KMS-11 (cell line): ENCODE measurements at regions not wholly inside any gene's neighbourhood (a gene's known extent, or its start where the extent isn't known, plus 50 kb on each side); places are given as distances from the start of the nearest gene placed in this dataset.

ENCODE experiments used
- H2AFZ ChIP-seq: fragments of 200-600 bp; sonication (generic); 2 replicates; pipeline ENCODE4 v1.6.1; 2016; ENCODE audit warnings: antibody characterized with exemption, mixed run types, low read depth
- H3K27ac ChIP-seq: fragments of 200-600 bp; sonication (generic); 2 replicates; pipeline ENCODE4 v1.6.1; 2016; ENCODE audit warnings: mild to moderate bottlenecking, mixed run types
- H3K27me3 ChIP-seq: fragments of 200-600 bp; sonication (generic); 2 replicates; pipeline ENCODE4 v1.6.1; 2017; ENCODE audit warnings: mild to moderate bottlenecking, low read depth, mixed run types, moderate library complexity; ENCODE audit not compliant: insufficient read depth
- H3K36me3 ChIP-seq: fragments of 200-600 bp; sonication (generic); 2 replicates; pipeline ENCODE4 v1.6.1; 2017; ENCODE audit warnings: mild to moderate bottlenecking, mixed run types; ENCODE audit not compliant: insufficient read depth
- H3K4me1 ChIP-seq: fragments of 200-600 bp; sonication (generic); 2 replicates; pipeline ENCODE4 v1.6.1; 2016; ENCODE audit warnings: mild to moderate bottlenecking, low read depth, mixed run types; ENCODE audit not compliant: poor library complexity, severe bottlenecking
- H3K4me2 ChIP-seq: fragments of 200-600 bp; sonication (generic); 2 replicates; pipeline ENCODE4 v1.7.0; 2016; ENCODE audit warnings: mild to moderate bottlenecking, mixed run types
- H3K4me3 ChIP-seq: fragments of 200-600 bp; sonication (generic); IDR thresholded peaks from 2 replicates; pipeline ENCODE4 v1.6.1; 2017; ENCODE audit warnings: low read depth, low read length, mixed read lengths; ENCODE audit not compliant: insufficient read depth
- H3K79me2 ChIP-seq: fragments of 200-600 bp; sonication (generic); 2 replicates; pipeline ENCODE4 v1.6.1; 2016; ENCODE audit warnings: low read depth, mixed run types; ENCODE audit not compliant: insufficient read depth
- H3K9ac ChIP-seq: fragments of 200-600 bp; sonication (generic); 2 replicates; pipeline ENCODE4 v1.6.1; 2016; ENCODE audit warnings: mild to moderate bottlenecking, mixed run types
- H4K20me1 ChIP-seq: fragments of 200-600 bp; sonication (generic); 2 replicates; pipeline ENCODE4 v1.6.1; 2016; ENCODE audit warnings: mild to moderate bottlenecking, mixed run types; ENCODE audit not compliant: insufficient read depth
- CTCF ChIP-seq: fragments of 200-600 bp; sonication (generic); conservative IDR thresholded peaks from 2 replicates; pipeline ENCODE4 v1.6.1; 2017; ENCODE audit warnings: low read depth, mild to moderate bottlenecking, antibody characterized with exemption, low read length, moderate library complexity, mixed read lengths

- H3K36me3 ChIP-seq = no peaks in the 10 kb centered on the region
- H2AFZ ChIP-seq = no peak overlapping the region
- TF ChIP-seq CTCF = no peak
- no peak overlapping the region for H3K4me3 ChIP-seq
- H3K4me2 ChIP-seq = no peak overlapping the region
- H3K27ac ChIP-seq = no peak overlapping the region
- no peaks in the 10 kb centered on the region for H4K20me1 ChIP-seq
- no peaks in the 10 kb centered on the region for H3K4me1 ChIP-seq
- no peaks in the 10 kb centered on the region for H3K79me2 ChIP-seq
- no peaks in the 10 kb centered on the region for H3K27me3 ChIP-seq
- H3K9ac ChIP-seq = no peak overlapping the region
Observed at GRCh38 chr18:47628240-47628781, 302.1 kb downstream of the SMAD2 start.

GRCh38 chr18:47627030-47627429 lies 303.4 kb downstream of the SMAD2 start:
- H2AFZ ChIP-seq = no peak overlapping the region
- H3K27me3 ChIP-seq = no peaks in the 10 kb centered on the region
- H4K20me1 ChIP-seq = no peaks in the 10 kb centered on the region
- no peaks in the 10 kb centered on the region for H3K36me3 ChIP-seq
- no peak overlapping the region for H3K4me2 ChIP-seq
- H3K27ac ChIP-seq = no peak overlapping the region
- no peak overlapping the region for H3K4me3 ChIP-seq
- no peak overlapping the region for H3K9ac ChIP-seq
- no peak for TF ChIP-seq CTCF
- H3K4me1 ChIP-seq = no peaks in the 10 kb centered on the region
- no peaks in the 10 kb centered on the region for H3K79me2 ChIP-seq

GRCh38 chr18:47619771-47620448 lies 310.5 kb downstream of the SMAD2 start:
- H3K27ac ChIP-seq = no peak overlapping the region
- H3K79me2 ChIP-seq = no peaks in the 10 kb centered on the region
- no peak for TF ChIP-seq CTCF
- no peak overlapping the region for H3K4me2 ChIP-seq
- H2AFZ ChIP-seq = no peak overlapping the region
- H3K27me3 ChIP-seq = no peaks in the 10 kb centered on the region
- H3K4me3 ChIP-seq = no peak overlapping the region
- no peaks in the 10 kb centered on the region for H3K4me1 ChIP-seq
- H4K20me1 ChIP-seq = no peaks in the 10 kb centered on the region
- H3K36me3 ChIP-seq = no peaks in the 10 kb centered on the region
- no peak overlapping the region for H3K9ac ChIP-seq

- Histone ChIP-seq H3K79me2 (no peaks in the 10 kb centered on the region), H3K36me3 (no peaks in the 10 kb centered on the region), H3K9ac (no peak overlapping the region), H3K27me3 (no peaks in the 10 kb centered on the region), H3K4me3 (no peak overlapping the region), H3K27ac (no peak overlapping the region), H4K20me1 (no peaks in the 10 kb centered on the region), H3K4me1 (no peaks in the 10 kb centered on the region), H2AFZ (no peak overlapping the region), H3K4me2 (no peak overlapping the region)
- TF ChIP-seq CTCF = no peak
Observed at GRCh38 chr18:47618758-47619157, 311.7 kb downstream of the SMAD2 start.
